NT2/D1 (cell line): ENCODE measurements at regions not wholly inside any gene's neighbourhood (a gene's known extent, or its start where the extent isn't known, plus 50 kb on each side); places are given as distances from the start of the nearest gene placed in this dataset.
"Not testable (repeated sequence)": the region's sequence is repeated elsewhere in the genome, so short reads cannot be mapped to it uniquely, and the experiment has no call there.

Experiments used
- DNase-seq: peaks from one replicate; pipeline ENCODE4 v3.0.0-alpha.2; 2011; ENCODE audit warnings: low read depth, low spot score
- H3K27me3 ChIP-seq: 2 replicates; pipeline ENCODE4 v1.6.0; 2011; ENCODE audit warnings: mild to moderate bottlenecking; ENCODE audit not compliant: insufficient read length, insufficient read depth
- H3K36me3 ChIP-seq: 2 replicates; pipeline ENCODE4 v1.6.1; 2011; ENCODE audit warnings: mild to moderate bottlenecking, low read length, mixed read lengths; ENCODE audit not compliant: insufficient read depth, insufficient read length
- H3K4me1 ChIP-seq: 2 replicates; pipeline ENCODE4 v1.5.1; 2011; ENCODE audit not compliant: insufficient read depth, insufficient read length
- H3K4me3 ChIP-seq: 2 replicates; pipeline ENCODE4 v1.5.1; 2011; ENCODE audit warnings: low read depth; ENCODE audit not compliant: insufficient read length
- H3K9ac ChIP-seq: 2 replicates; pipeline ENCODE4 v1.6.0; 2011; ENCODE audit warnings: low read depth; ENCODE audit not compliant: insufficient read length
- H3K9me3 ChIP-seq: 2 replicates; pipeline ENCODE4 v1.5.1; 2011; ENCODE audit warnings: mild to moderate bottlenecking, low read length; ENCODE audit not compliant: insufficient read depth
- SUZ12 ChIP-seq: IDR thresholded peaks from 2 replicates; pipeline ENCODE4 v1.6.1; 2011; ENCODE audit not compliant: insufficient read length, insufficient read depth; ENCODE audit errors: extremely low read depth
- YY1 ChIP-seq: IDR thresholded peaks from 2 replicates; pipeline ENCODE4 v1.6.1; 2011; ENCODE audit not compliant: insufficient read length, insufficient read depth
- ZNF274 ChIP-seq: IDR thresholded peaks from 2 replicates; pipeline ENCODE4 v1.6.1; 2011; ENCODE audit warnings: mild to moderate bottlenecking, low read depth, low read length

GRCh38 chr17:13160790-13161189 is 143.0 kb upstream of the ELAC2 start:
- Histone ChIP-seq H3K36me3 (no peaks in the 10 kb centered on the region), H3K4me3 (no peak overlapping the region), H3K4me1 (no peaks in the 10 kb centered on the region), H3K27me3 (no peaks in the 10 kb centered on the region), H3K9ac (no peak overlapping the region), H3K9me3 (no peaks in the 10 kb centered on the region)
- TF ChIP-seq ZNF274 (no peak), YY1 (no peak), SUZ12 (no peak)
- no peak for DNase-seq

GRCh38 chr17:13160296-13160695 is 142.5 kb upstream of the ELAC2 start:
- H3K4me3 ChIP-seq = no peak overlapping the region
- H3K27me3 ChIP-seq = no peaks in the 10 kb centered on the region
- H3K9me3 ChIP-seq = no peaks in the 10 kb centered on the region
- H3K9ac ChIP-seq = no peak overlapping the region
- TF ChIP-seq YY1 = no peak
- H3K36me3 ChIP-seq = no peaks in the 10 kb centered on the region
- no peak for DNase-seq
- no peaks in the 10 kb centered on the region for H3K4me1 ChIP-seq

- no peak for DNase-seq
- Histone ChIP-seq H3K9me3 (no peaks in the 10 kb centered on the region), H3K36me3 (no peaks in the 10 kb centered on the region), H3K4me3 (no peak overlapping the region), H3K4me1 (no peaks in the 10 kb centered on the region), H3K9ac (no peak overlapping the region), H3K27me3 (no peaks in the 10 kb centered on the region)
- TF ChIP-seq SUZ12 (no peak), ZNF274 (no peak), YY1 (no peak)
Observed at GRCh38 chr17:13158494-13159240, 140.8 kb upstream of the ELAC2 start.

GRCh38 chr17:13157656-13158055 is 139.8 kb upstream of the ELAC2 start:
- H3K4me1 ChIP-seq = no peaks in the 10 kb centered on the region
- no peak for DNase-seq

GRCh38 chr17:13154930-13155329 is 137.1 kb upstream of the ELAC2 start:
- no peaks in the 10 kb centered on the region for H3K9me3 ChIP-seq
- TF ChIP-seq SUZ12 = no peak
- TF ChIP-seq YY1 = no peak
- TF ChIP-seq ZNF274 = no peak
- H3K4me1 ChIP-seq = no peaks in the 10 kb centered on the region
- DNase-seq = no peak
- H3K4me3 ChIP-seq = no peak overlapping the region
- H3K9ac ChIP-seq = no peak overlapping the region
- no peaks in the 10 kb centered on the region for H3K27me3 ChIP-seq
- no peaks in the 10 kb centered on the region for H3K36me3 ChIP-seq

More at GRCh38 chr17:13157656-13158055, 139.8 kb upstream of the ELAC2 start:
- Histone ChIP-seq H3K9ac (no peak overlapping the region), H3K9me3 (no peaks in the 10 kb centered on the region), H3K36me3 (no peaks in the 10 kb centered on the region), H3K4me3 (no peak overlapping the region), H3K27me3 (no peaks in the 10 kb centered on the region)
- TF ChIP-seq YY1 (no peak), SUZ12 (no peak), ZNF274 (no peak)

GRCh38 chr17:13154398-13154797 is 136.6 kb upstream of the ELAC2 start:
- TF ChIP-seq ZNF274 (no peak), YY1 (no peak), SUZ12 (no peak)
- H3K27me3 ChIP-seq = no peaks in the 10 kb centered on the region
- H3K36me3 ChIP-seq = no peaks in the 10 kb centered on the region
- H3K4me1 ChIP-seq = no peaks in the 10 kb centered on the region
- H3K4me3 ChIP-seq = no peak overlapping the region
- no peak for DNase-seq
- no peak overlapping the region for H3K9ac ChIP-seq
- no peaks in the 10 kb centered on the region for H3K9me3 ChIP-seq

- Histone ChIP-seq H3K36me3 (no peaks in the 10 kb centered on the region), H3K4me3 (no peak overlapping the region), H3K27me3 (no peaks in the 10 kb centered on the region), H3K9ac (no peak overlapping the region), H3K4me1 (no peaks in the 10 kb centered on the region), H3K9me3 (no peaks in the 10 kb centered on the region)
- TF ChIP-seq SUZ12 (no peak), ZNF274 (no peak), YY1 (no peak)
- DNase-seq = no peak
Observed at GRCh38 chr17:13153036-13153435, 135.2 kb upstream of the ELAC2 start.

- Histone ChIP-seq H3K36me3 (no peaks in the 10 kb centered on the region), H3K9ac (no peak overlapping the region), H3K4me1 (no peaks in the 10 kb centered on the region), H3K4me3 (no peak overlapping the region), H3K27me3 (no peaks in the 10 kb centered on the region), H3K9me3 (no peaks in the 10 kb centered on the region)
- no peak for TF ChIP-seq YY1
- no peak for TF ChIP-seq ZNF274
- TF ChIP-seq SUZ12 = no peak
- DNase-seq = no peak
Observed at GRCh38 chr17:13152501-13152900, 134.7 kb upstream of the ELAC2 start.

GRCh38 chr17:13150738-13151137 is 132.9 kb upstream of the ELAC2 start:
- H3K9ac ChIP-seq, DNase-seq, H3K27me3 ChIP-seq, H3K36me3 ChIP-seq, H3K4me1 ChIP-seq, H3K9me3 ChIP-seq, H3K4me3 ChIP-seq: not testable (repeated sequence)
